Mesenchymal stem cell (in vitro differentiated cells and primary cell): ENCODE measurements at regions not wholly inside any gene's neighbourhood (a gene's known extent, or its start where the extent isn't known, plus 50 kb on each side); places are given as distances from the start of the nearest gene placed in this dataset.
"Not testable (repeated sequence)": the region's sequence is repeated elsewhere in the genome, so short reads cannot be mapped to it uniquely, and the experiment has no call there.

Experiments
- DNase-seq: peaks from one replicate; pipeline ENCODE4 v3.0.0-alpha.2; 2013
- H2AFZ ChIP-seq: one replicate; pipeline ENCODE4 v1.6.1; 2013; ENCODE audit warnings: low read depth, mild to moderate bottlenecking, control low read depth, inconsistent platforms, low read length, moderate library complexity
- H2AK5ac ChIP-seq: 2 replicates; pipeline ENCODE4 v1.6.1; 2013; ENCODE audit warnings: low read length, moderate library complexity, mild to moderate bottlenecking, inconsistent platforms; ENCODE audit not compliant: severe bottlenecking
- H2BK120ac ChIP-seq: one replicate; pipeline ENCODE4 v1.6.1; 2013; ENCODE audit warnings: low read depth, mild to moderate bottlenecking, inconsistent platforms, low read length, moderate library complexity
- H2BK12ac ChIP-seq, 2 experiments: one replicate each; pipeline ENCODE4 v1.6.1; 2013; ENCODE audit warnings: inconsistent platforms in 2 of 2, low read length in 2 of 2, mild to moderate bottlenecking in 2 of 2, moderate library complexity in 2 of 2, control low read depth in 1 of 2
- H2BK15ac ChIP-seq: one replicate; pipeline ENCODE4 v1.6.1; 2013; ENCODE audit warnings: mild to moderate bottlenecking, low read depth, inconsistent platforms; ENCODE audit not compliant: poor library complexity, severe bottlenecking
- H2BK5ac ChIP-seq: 2 replicates; pipeline ENCODE4 v1.6.1; 2013; ENCODE audit warnings: low read depth, mild to moderate bottlenecking, low read length, control low read depth, inconsistent platforms; ENCODE audit not compliant: poor library complexity, severe bottlenecking
- H3K14ac ChIP-seq, 2 experiments: one replicate each; pipeline ENCODE4 v1.6.1; 2013; ENCODE audit warnings: inconsistent platforms in 2 of 2, low read length in 2 of 2, control low read depth in 1 of 2, mild to moderate bottlenecking in 1 of 2, moderate library complexity in 1 of 2
- H3K18ac ChIP-seq, 2 experiments: one replicate each; pipeline ENCODE4 v1.6.1; 2013; ENCODE audit warnings: inconsistent platforms in 2 of 2, low read length in 2 of 2, control low read depth in 1 of 2, low read depth in 1 of 2, mild to moderate bottlenecking in 1 of 2
- H3K23ac ChIP-seq, 2 experiments: one replicate each; pipeline ENCODE4 v1.6.1; 2013; ENCODE audit warnings: inconsistent platforms in 2 of 2, low read length in 2 of 2, mild to moderate bottlenecking in 2 of 2, moderate library complexity in 2 of 2, control low read depth in 1 of 2
- H3K27ac ChIP-seq: 2 replicates; pipeline ENCODE4 v1.5.1; 2013; ENCODE audit warnings: mild to moderate bottlenecking, moderate library complexity, low read length, control low read depth, inconsistent platforms; ENCODE audit not compliant: poor library complexity, severe bottlenecking
- H3K27me3 ChIP-seq, 2 experiments: 2 replicates each; pipeline versions ENCODE4 v1.6.1 to v1.7.0; 2013; ENCODE audit warnings: low read length in 2 of 2, mild to moderate bottlenecking in 2 of 2, moderate library complexity in 2 of 2, control low read depth in 1 of 2, inconsistent platforms in 1 of 2; ENCODE audit not compliant: control insufficient read depth in 1 of 2, insufficient read depth in 1 of 2
- H3K36me3 ChIP-seq, 2 experiments: 2 replicates each; pipeline versions ENCODE4 v1.6.1 to v1.7.0; 2013; ENCODE audit warnings: low read length in 2 of 2, control low read depth in 1 of 2, inconsistent platforms in 1 of 2, low read depth in 1 of 2, mild to moderate bottlenecking in 1 of 2; ENCODE audit not compliant: insufficient read depth in 2 of 2, control insufficient read depth in 1 of 2
- H3K4ac ChIP-seq, 2 experiments: one replicate each; pipeline ENCODE4 v1.6.1; 2013; ENCODE audit warnings: inconsistent platforms in 2 of 2, low read length in 2 of 2, mild to moderate bottlenecking in 2 of 2, moderate library complexity in 2 of 2, control low read depth in 1 of 2, low read depth in 1 of 2
- H3K4me1 ChIP-seq: 2 replicates; pipeline ENCODE4 v1.6.1; 2013; ENCODE audit warnings: low read depth, low read length, control low read depth; ENCODE audit not compliant: control insufficient read depth, insufficient read depth
- H3K4me2 ChIP-seq: 2 replicates; pipeline ENCODE4 v1.6.1; 2013; ENCODE audit warnings: low read length, mild to moderate bottlenecking, inconsistent platforms; ENCODE audit not compliant: poor library complexity, severe bottlenecking
- H3K4me3 ChIP-seq, 2 experiments: 2 replicates each; pipeline versions ENCODE4 v1.5.1 to v1.7.0; 2013; ENCODE audit warnings: low read length in 2 of 2, mild to moderate bottlenecking in 2 of 2, control low read depth in 1 of 2, low read depth in 1 of 2; ENCODE audit not compliant: insufficient read depth in 1 of 2
- H3K79me1 ChIP-seq: replicated peaks from 2 replicates; pipeline ENCODE4 v1.6.1; 2013; ENCODE audit warnings: mild to moderate bottlenecking, control low read depth, low read length, inconsistent platforms; ENCODE audit not compliant: poor library complexity, severe bottlenecking
- H3K9ac ChIP-seq: 2 replicates; pipeline ENCODE4 v1.7.0; 2013; ENCODE audit warnings: mild to moderate bottlenecking, low read length, moderate library complexity
- H3K9me3 ChIP-seq: 2 replicates; pipeline ENCODE4 v1.7.0; 2013; ENCODE audit warnings: mild to moderate bottlenecking, low read length; ENCODE audit not compliant: control insufficient read depth
- H4K8ac ChIP-seq: one replicate; pipeline ENCODE4 v1.6.1; 2013; ENCODE audit warnings: inconsistent platforms, mild to moderate bottlenecking, low read length, moderate library complexity
- H4K91ac ChIP-seq: one replicate; pipeline ENCODE4 v1.6.1; 2013; ENCODE audit warnings: mild to moderate bottlenecking, low read length, inconsistent platforms
- WGBS: methylation state at CpG from one replicate; pipeline ENCODE4 v1.1.7; 2013; ENCODE audit warnings: mixed read lengths; 5-methylcytosine and 5-hydroxymethylcytosine counted together

- H4K8ac ChIP-seq: no peak overlapping the region
- no peak overlapping the region for H3K23ac ChIP-seq
- H2BK15ac ChIP-seq: no peak overlapping the region
- no peak overlapping the region for H3K9ac ChIP-seq
- no peak overlapping the region for H2BK120ac ChIP-seq
- no peaks in the 10 kb centered on the region for H3K79me1 ChIP-seq
- H3K14ac ChIP-seq: no peak overlapping the region
- H3K4me1 ChIP-seq: no peaks in the 10 kb centered on the region
- no peak overlapping the region for H3K18ac ChIP-seq
- H2BK5ac ChIP-seq: no peak overlapping the region
- no peaks in the 10 kb centered on the region for H3K27me3 ChIP-seq
- WGBS: 57% methylated on average over 5 of the region's 6 CpGs
- no peak overlapping the region for H3K4me2 ChIP-seq
- no peak overlapping the region for H2AK5ac ChIP-seq
- H3K9me3 ChIP-seq: peaks cover 3% of the 10 kb centered on the region
- H2BK12ac ChIP-seq: no peak overlapping the region
- H3K4me3 ChIP-seq: no peak overlapping the region
- no peak overlapping the region for H3K27ac ChIP-seq
- H2AFZ ChIP-seq: no peak overlapping the region
- no peak for DNase-seq
- H3K36me3 ChIP-seq: no peaks in the 10 kb centered on the region
- H3K4ac ChIP-seq: no peak overlapping the region
- no peak overlapping the region for H4K91ac ChIP-seq
These were observed 2132.2 kb downstream of the LRRC4C start for GRCh38 chr11:39327302-39327701.

DNA sequence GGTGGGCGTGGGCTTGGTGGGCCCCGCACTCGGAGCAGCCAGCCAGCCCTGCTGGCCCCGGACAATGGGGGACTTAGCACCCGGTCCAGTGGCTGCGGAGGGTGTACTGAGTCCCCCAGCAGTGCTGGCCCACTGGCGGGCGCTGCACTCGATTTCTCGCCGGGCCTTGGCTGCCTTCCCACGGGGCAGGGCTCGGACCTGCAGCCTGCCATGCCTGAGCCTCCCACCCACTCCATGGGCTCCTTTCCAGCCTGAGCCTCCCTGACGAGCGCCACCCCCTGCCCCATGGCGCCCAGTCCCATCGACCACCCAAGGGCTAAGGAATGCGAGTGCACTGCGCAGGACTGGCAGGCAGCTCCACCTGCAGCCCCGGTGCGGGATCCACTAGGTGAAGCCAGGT is 2147.6 kb downstream of the LRRC4C start:
- not testable (repeated sequence) for H2AFZ ChIP-seq, H3K36me3 ChIP-seq, H3K4me2 ChIP-seq, H3K14ac ChIP-seq, DNase-seq, H3K4me1 ChIP-seq, H3K4me3 ChIP-seq, H2BK12ac ChIP-seq, H3K9ac ChIP-seq, H3K4ac ChIP-seq, H4K91ac ChIP-seq, H2BK15ac ChIP-seq, H3K18ac ChIP-seq, H3K23ac ChIP-seq, H3K27ac ChIP-seq, H3K79me1 ChIP-seq, H2AK5ac ChIP-seq, H2BK5ac ChIP-seq, H3K27me3 ChIP-seq, H4K8ac ChIP-seq, H2BK120ac ChIP-seq, H3K9me3 ChIP-seq
- WGBS: 96% methylated on average over 14 of the region's 21 CpGs

GRCh38 chr11:39304586-39304985 is 2154.9 kb downstream of the LRRC4C start:
- Histone ChIP-seq H3K27me3 (no peaks in the 10 kb centered on the region), H3K27ac (no peak overlapping the region), H3K18ac (no peak overlapping the region), H2BK120ac (no peak overlapping the region), H3K4me3 (no peak overlapping the region), H2AK5ac (no peak overlapping the region), H2BK15ac (no peak overlapping the region), H3K14ac (no peak overlapping the region), H4K8ac (no peak overlapping the region), H3K4ac (no peak overlapping the region), H3K79me1 (no peaks in the 10 kb centered on the region), H3K23ac (no peak overlapping the region), H3K36me3 (no peaks in the 10 kb centered on the region), H3K9me3 (peaks cover 2% of the 10 kb centered on the region), H3K4me2 (no peak overlapping the region), H2AFZ (no peak overlapping the region), H3K9ac (no peak overlapping the region), H4K91ac (no peak overlapping the region), H2BK5ac (no peak overlapping the region), H3K4me1 (no peaks in the 10 kb centered on the region), H2BK12ac (no peak overlapping the region)
- DNase-seq: no peak
- 86% methylated on average over 1 of the region's 1 CpG for WGBS

GRCh38 chr11:39294648-39295047 is 2164.8 kb downstream of the LRRC4C start:
- Histone ChIP-seq H3K4ac (no peak overlapping the region), H3K79me1 (no peaks in the 10 kb centered on the region), H3K4me3 (no peak overlapping the region), H2AFZ (no peak overlapping the region), H2AK5ac (no peak overlapping the region), H4K91ac (no peak overlapping the region), H3K27ac (no peak overlapping the region), H3K9me3 (peaks cover 18% of the 10 kb centered on the region), H3K4me2 (no peak overlapping the region), H2BK15ac (no peak overlapping the region), H2BK120ac (no peak overlapping the region), H3K14ac (no peak overlapping the region), H3K27me3 (no peaks in the 10 kb centered on the region), H3K9ac (no peak overlapping the region), H3K36me3 (no peaks in the 10 kb centered on the region), H2BK12ac (no peak overlapping the region), H3K23ac (no peak overlapping the region), H4K8ac (no peak overlapping the region), H3K4me1 (no peaks in the 10 kb centered on the region), H3K18ac (no peak overlapping the region), H2BK5ac (no peak overlapping the region)
- no CpG with 5 or more reads among the region's 1 CpG for WGBS
- DNase-seq: no peak
